ENCODE measurements at regions not wholly inside any gene's neighbourhood (a gene's known extent, or its start where the extent isn't known, plus 50 kb on each side); places are given as distances from the start of the nearest gene placed in this dataset.

DNA sequence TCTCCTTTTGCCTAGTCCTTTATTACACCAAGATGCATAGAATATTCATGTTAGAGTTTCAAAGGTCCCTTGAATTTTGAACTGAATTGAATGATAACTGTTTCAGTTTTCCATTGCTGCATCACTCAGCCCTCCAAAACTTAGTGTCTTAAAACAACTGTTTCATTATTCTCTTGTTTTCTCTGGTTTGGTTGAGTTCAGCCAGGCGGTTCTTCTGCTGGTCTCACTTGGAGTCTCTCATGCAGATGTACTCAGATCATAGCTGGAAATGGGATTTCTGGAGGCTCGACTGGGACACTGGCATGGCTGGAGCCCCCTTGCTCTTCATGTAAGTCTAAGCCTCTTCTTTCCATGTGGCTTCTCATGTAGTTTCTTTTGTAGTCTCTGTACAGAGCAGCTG lies 107.2 kb upstream of the MKI67 start (continued):
- no peak for TF ChIP-seq RAD21 (IDR thresholded peaks at IDR 0.05; ENCODE audit: low read depth)
- TF ChIP-seq FOSL1 (IDR thresholded peaks at IDR 0.05; ENCODE audit: low read depth), result no peak
- no peak for TF ChIP-seq EGR1 (IDR thresholded peaks at IDR 0.05; ENCODE audit: low read depth)
- TF ChIP-seq, protein P1, sequence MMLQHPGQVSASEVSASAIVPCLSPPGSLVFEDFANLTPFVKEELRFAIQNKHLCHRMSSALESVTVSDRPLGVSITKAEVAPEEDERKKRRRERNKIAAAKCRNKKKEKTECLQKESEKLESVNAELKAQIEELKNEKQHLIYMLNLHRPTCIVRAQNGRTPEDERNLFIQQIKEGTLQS (IDR thresholded peaks at IDR 0.05), result no peak
- TF ChIP-seq ELF1 (IDR thresholded peaks at IDR 0.05; ENCODE audit: borderline replicate concordance, low read depth), result no peak
- no peak for TF ChIP-seq SP1 (IDR thresholded peaks at IDR 0.05; ENCODE audit: low read depth)

DNA sequence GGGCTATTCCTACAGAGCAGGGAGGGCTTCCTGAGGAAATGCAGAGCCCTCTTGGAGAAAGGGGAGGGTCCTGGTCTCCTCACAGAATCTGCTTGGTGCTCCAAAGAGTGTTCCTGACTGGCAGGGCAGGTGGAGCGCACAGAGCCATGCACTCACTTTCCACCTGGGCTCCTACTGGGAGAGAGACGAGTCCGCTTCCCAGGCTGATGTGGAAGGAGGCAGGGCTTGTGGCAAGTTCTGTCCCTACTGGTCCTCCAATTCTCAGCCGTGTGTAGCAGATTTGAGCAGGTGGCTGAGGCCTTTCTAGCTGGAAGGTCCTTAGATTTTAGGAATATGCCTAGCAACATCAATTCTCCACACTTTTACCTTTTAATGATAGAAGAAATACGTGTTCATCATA lies 111.5 kb upstream of the MKI67 start:
- Histone ChIP-seq H3K27me3 (ENCODE audit: insufficient read depth, low read length) (peaks cover 30% of the 10 kb centered on the region), H3K4me3 (replicated peaks in 1 of 2; ENCODE audit: low read depth in 1 of 2, low read length in 2 of 2) (no peak overlapping the region), H4K20me1 (ENCODE audit: insufficient read depth) (no peaks in the 10 kb centered on the region), H3K27ac (ENCODE audit: low read depth, low read length) (no peak overlapping the region), H3K9ac (ENCODE audit: low read length) (no peak overlapping the region), H3K36me3 (ENCODE audit: control insufficient read depth in 1 of 2, insufficient read depth in 2 of 2, low read length in 2 of 2) (no peaks in the 10 kb centered on the region), H3K9me3 (ENCODE audit: control insufficient read depth in 1 of 2, insufficient read depth in 1 of 2, low read depth in 1 of 2, low read length in 2 of 2) (no peaks in the 10 kb centered on the region), H2AFZ (ENCODE audit: low read depth, low read length, poor library complexity, severe bottlenecking) (no peak overlapping the region), H3K4me2 (ENCODE audit: low read length) (no peak overlapping the region), H3K4me1 (ENCODE audit: control insufficient read depth in 1 of 2, insufficient read depth in 2 of 2, low read length in 2 of 2) (no peaks in the 10 kb centered on the region), H3K9me2 (ENCODE audit: insufficient read depth) (no peaks in the 10 kb centered on the region), H3K79me2 (ENCODE audit: insufficient read depth, low read length) (no peaks in the 10 kb centered on the region)
- ATAC-seq (no peak), DNase-seq (ENCODE audit: low read depth, low spot score) (no peak)
- no TSS peak for BruUV-seq (replicated peaks)
- ChIA-PET POLR2A (no interaction called here), CTCF (no interaction called here), RAD21 (ENCODE audit: low non-redundant PET in 1 of 2, low total read pairs in 2 of 2, uncharacterized antibody in 2 of 2, unreplicated experiment in 2 of 2) (no interaction called here)
- TF ChIP-seq EZH2phosphoT487 (IDR thresholded peaks at IDR 0.05; ENCODE audit: borderline replicate concordance) (no peak), POLR2AphosphoS5 (IDR thresholded peaks at IDR 0.05; ENCODE audit: low read depth, low read length) (no peak), ZFX (IDR thresholded peaks at IDR 0.05) (no peak), SIN3A (IDR thresholded peaks at IDR 0.05; ENCODE audit: low read depth) (no peak), JUND (IDR thresholded peaks at IDR 0.05) (no peak), ELF1 (IDR thresholded peaks at IDR 0.05; ENCODE audit: borderline replicate concordance, low read depth) (no peak), CBX3 (IDR thresholded peaks at IDR 0.05; ENCODE audit: low read depth) (no peak)
- intact Hi-C loops (cut with micrococcal nuclease), result no loop called here

DNA sequence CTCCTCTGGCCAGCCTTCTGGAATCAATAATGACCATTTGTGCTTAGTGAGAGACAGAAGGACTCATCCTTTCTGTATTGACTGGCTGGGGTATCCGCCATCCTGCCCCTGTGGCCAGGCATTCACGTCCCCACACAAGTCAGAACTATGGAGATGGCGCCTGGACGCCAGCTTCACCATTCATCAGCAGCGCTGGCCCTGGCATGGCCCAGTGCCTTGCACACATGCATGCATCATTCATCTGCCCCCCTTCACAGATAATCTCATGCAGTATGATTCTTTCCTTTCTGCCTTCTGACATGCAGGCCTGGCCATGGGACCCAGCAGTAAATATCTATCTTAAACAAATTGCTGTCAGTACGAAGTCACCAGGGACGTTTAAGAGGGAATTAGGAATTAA lies 114.8 kb upstream of the MKI67 start:
- DNase-seq (ENCODE audit: low read depth, low spot score) (no peak), ATAC-seq (no peak)
- no peak overlapping the region for H2AFZ ChIP-seq (ENCODE audit: low read depth, low read length, poor library complexity, severe bottlenecking)
- no peaks in the 10 kb centered on the region for H3K9me2 ChIP-seq (ENCODE audit: insufficient read depth)
- no TSS peak for BruUV-seq (replicated peaks)
- RAD21 ChIA-PET (ENCODE audit: low non-redundant PET in 1 of 2, low total read pairs in 2 of 2, uncharacterized antibody in 2 of 2, unreplicated experiment in 2 of 2), result no interaction called here
- H3K9ac ChIP-seq (ENCODE audit: low read length), result no peak overlapping the region
- no peak overlapping the region for H3K4me2 ChIP-seq (ENCODE audit: low read length)
- no peak overlapping the region for H3K27ac ChIP-seq (ENCODE audit: low read depth, low read length)
- no peaks in the 10 kb centered on the region for H4K20me1 ChIP-seq (ENCODE audit: insufficient read depth)
- CTCF ChIA-PET, result interaction anchor here (1.3 kb wide), 1 partner anchor 29 kb away, joined by 3 read pairs; no protein-coding TSS in a partner anchor
- TF ChIP-seq, protein P2, sequence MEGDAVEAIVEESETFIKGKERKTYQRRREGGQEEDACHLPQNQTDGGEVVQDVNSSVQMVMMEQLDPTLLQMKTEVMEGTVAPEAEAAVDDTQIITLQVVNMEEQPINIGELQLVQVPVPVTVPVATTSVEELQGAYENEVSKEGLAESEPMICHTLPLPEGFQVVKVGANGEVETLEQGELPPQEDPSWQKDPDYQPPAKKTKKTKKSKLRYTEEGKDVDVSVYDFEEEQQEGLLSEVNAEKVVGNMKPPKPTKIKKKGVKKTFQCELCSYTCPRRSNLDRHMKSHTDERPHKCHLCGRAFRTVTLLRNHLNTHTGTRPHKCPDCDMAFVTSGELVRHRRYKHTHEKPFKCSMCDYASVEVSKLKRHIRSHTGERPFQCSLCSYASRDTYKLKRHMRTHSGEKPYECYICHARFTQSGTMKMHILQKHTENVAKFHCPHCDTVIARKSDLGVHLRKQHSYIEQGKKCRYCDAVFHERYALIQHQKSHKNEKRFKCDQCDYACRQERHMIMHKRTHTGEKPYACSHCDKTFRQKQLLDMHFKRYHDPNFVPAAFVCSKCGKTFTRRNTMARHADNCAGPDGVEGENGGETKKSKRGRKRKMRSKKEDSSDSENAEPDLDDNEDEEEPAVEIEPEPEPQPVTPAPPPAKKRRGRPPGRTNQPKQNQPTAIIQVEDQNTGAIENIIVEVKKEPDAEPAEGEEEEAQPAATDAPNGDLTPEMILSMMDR (IDR thresholded peaks at IDR 0.05 in 2 of 3, conservative IDR thresholded peaks at IDR 0.05 in 1 of 3; ENCODE audit: borderline replicate concordance in 1 of 3, insufficient read depth in 1 of 3, low read depth in 2 of 3, low read length in 2 of 3), result no peak
- TF ChIP-seq CBX3 (IDR thresholded peaks at IDR 0.05; ENCODE audit: low read depth) (no peak), CEBPB (IDR thresholded peaks at IDR 0.05; ENCODE audit: low read depth) (no peak), EZH2 (IDR thresholded peaks at IDR 0.05) (no peak), POLR2AphosphoS5 (IDR thresholded peaks at IDR 0.05; ENCODE audit: low read depth, low read length) (no peak), JUND (IDR thresholded peaks at IDR 0.05) (no peak), ZNF274 (IDR thresholded peaks at IDR 0.05; ENCODE audit: low read depth, low read length) (no peak), SP1 (IDR thresholded peaks at IDR 0.05; ENCODE audit: low read depth) (no peak), ELF1 (IDR thresholded peaks at IDR 0.05; ENCODE audit: borderline replicate concordance, low read depth) (no peak)
- TF ChIP-seq, protein P1 (IDR thresholded peaks at IDR 0.05), result no peak
- no peaks in the 10 kb centered on the region for H3K36me3 ChIP-seq (ENCODE audit: control insufficient read depth in 1 of 2, insufficient read depth in 2 of 2, low read length in 2 of 2)
- H3K4me1 ChIP-seq (ENCODE audit: control insufficient read depth in 1 of 2, insufficient read depth in 2 of 2, low read length in 2 of 2), result no peaks in the 10 kb centered on the region
- H3K4me3 ChIP-seq (replicated peaks in 1 of 2; ENCODE audit: low read depth in 1 of 2, low read length in 2 of 2), result no peak overlapping the region
- POLR2A ChIA-PET, result no interaction called here
- H3K27me3 ChIP-seq (ENCODE audit: insufficient read depth, low read length), result peaks cover 12% of the 10 kb centered on the region
- no peaks in the 10 kb centered on the region for H3K9me3 ChIP-seq (ENCODE audit: control insufficient read depth in 1 of 2, insufficient read depth in 1 of 2, low read depth in 1 of 2, low read length in 2 of 2)
- intact Hi-C loops (cut with micrococcal nuclease), result no loop called here
- no peaks in the 10 kb centered on the region for H3K79me2 ChIP-seq (ENCODE audit: insufficient read depth, low read length)
